Activated naive CD4-positive, alpha-beta T cell treated with anti-CD3 and anti-CD28 coated beads for 36 hours (primary cell): ENCODE measurements at regions not wholly inside any gene's neighbourhood (a gene's known extent, or its start where the extent isn't known, plus 50 kb on each side); places are given as distances from the start of the nearest gene placed in this dataset.

Source experiments
- CTCF ChIA-PET: fragments of 350-600 bp; sonication (Branson Sonifier 250); formaldehyde crosslinking; loops from one replicate; lab custom pipeline; 2021; ENCODE audit warnings: antibody characterized with exemption; lab: Charles Lee
- DNase-seq: peaks from one replicate; pipeline ENCODE4 v3.0.0-alpha.2; 2020
- H3K27ac Mint-ChIP-seq: one replicate; pipeline ENCODE4 v1.8.0; 2021; ENCODE audit warnings: mild to moderate bottlenecking, mixed read lengths
- H3K27me3 Mint-ChIP-seq: one replicate; pipeline ENCODE4 v1.8.0; 2021; ENCODE audit warnings: low read depth, mixed read lengths
- H3K36me3 Mint-ChIP-seq: one replicate; pipeline ENCODE4 v1.8.0; 2021; ENCODE audit warnings: low read depth, mixed read lengths
- H3K4me1 Mint-ChIP-seq: one replicate; pipeline ENCODE4 v1.8.0; 2021; ENCODE audit warnings: low read depth, mixed read lengths
- H3K4me3 Mint-ChIP-seq: one replicate; pipeline ENCODE4 v1.8.0; 2021; ENCODE audit warnings: mild to moderate bottlenecking, moderate library complexity, mixed read lengths
- H3K9me3 Mint-ChIP-seq: one replicate; pipeline ENCODE4 v1.8.0; 2021; ENCODE audit warnings: mixed read lengths
- intact Hi-C: fragments of 100-400 bp; cut with micrococcal nuclease; formaldehyde crosslinking; loops from one replicate; pipeline ENCODE4 v1.15.1; 2023

DNA sequence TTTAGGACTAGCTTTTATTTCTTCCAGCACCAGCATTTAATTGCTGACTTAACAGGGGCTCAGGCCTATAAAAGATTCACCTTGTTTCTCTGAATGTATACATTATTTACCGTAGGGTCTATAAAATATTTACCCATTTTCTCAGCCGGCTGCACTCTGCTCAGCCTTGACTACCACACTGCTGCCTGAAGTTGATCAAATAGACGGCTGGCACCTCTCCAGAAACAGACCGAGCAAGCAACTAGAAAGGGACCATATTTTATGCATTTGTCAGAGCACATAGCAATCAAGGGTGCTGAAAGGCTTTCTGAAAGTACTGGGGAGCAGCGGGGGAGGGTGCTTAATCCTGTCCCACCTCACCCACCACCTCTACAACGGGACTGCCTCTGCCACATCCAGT lies 64.7 kb upstream of the FGGY start:
- Mint-ChIP-seq H3K27me3 (no peaks in the 10 kb centered on the region), H3K36me3 (no peaks in the 10 kb centered on the region), H3K4me1 (no peaks in the 10 kb centered on the region), H3K4me3 (no peak overlapping the region), H3K27ac (no peak overlapping the region), H3K9me3 (no peaks in the 10 kb centered on the region)
- CTCF ChIA-PET: no interaction called here
- intact Hi-C loops: no loop called here
- no peak for DNase-seq

DNA sequence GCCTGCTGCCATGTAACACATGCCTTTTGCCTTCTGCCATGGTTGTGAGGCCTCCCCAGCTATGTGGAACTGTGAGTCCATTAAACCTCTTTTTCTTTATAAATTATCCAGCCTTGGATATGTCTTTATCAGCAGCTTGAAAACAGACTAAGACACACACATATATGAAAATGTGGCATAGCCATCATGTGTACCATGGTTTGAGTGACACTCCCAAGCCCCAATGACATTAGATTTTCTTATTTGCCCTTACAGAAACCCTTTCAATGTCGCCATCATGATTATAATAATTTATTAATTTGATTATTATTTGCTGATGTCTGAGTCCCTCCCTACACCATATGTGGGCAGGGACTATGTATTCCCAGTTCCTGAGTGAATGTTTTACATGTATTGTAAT lies 63.5 kb upstream of the FGGY start:
- H3K27me3 Mint-ChIP-seq: no peaks in the 10 kb centered on the region
- intact Hi-C loops: no loop called here
- CTCF ChIA-PET: no interaction called here
- no peak overlapping the region for H3K4me3 Mint-ChIP-seq
- H3K27ac Mint-ChIP-seq: no peak overlapping the region
- H3K9me3 Mint-ChIP-seq: no peaks in the 10 kb centered on the region
- no peaks in the 10 kb centered on the region for H3K4me1 Mint-ChIP-seq
- no peaks in the 10 kb centered on the region for H3K36me3 Mint-ChIP-seq
- DNase-seq: no peak

DNA sequence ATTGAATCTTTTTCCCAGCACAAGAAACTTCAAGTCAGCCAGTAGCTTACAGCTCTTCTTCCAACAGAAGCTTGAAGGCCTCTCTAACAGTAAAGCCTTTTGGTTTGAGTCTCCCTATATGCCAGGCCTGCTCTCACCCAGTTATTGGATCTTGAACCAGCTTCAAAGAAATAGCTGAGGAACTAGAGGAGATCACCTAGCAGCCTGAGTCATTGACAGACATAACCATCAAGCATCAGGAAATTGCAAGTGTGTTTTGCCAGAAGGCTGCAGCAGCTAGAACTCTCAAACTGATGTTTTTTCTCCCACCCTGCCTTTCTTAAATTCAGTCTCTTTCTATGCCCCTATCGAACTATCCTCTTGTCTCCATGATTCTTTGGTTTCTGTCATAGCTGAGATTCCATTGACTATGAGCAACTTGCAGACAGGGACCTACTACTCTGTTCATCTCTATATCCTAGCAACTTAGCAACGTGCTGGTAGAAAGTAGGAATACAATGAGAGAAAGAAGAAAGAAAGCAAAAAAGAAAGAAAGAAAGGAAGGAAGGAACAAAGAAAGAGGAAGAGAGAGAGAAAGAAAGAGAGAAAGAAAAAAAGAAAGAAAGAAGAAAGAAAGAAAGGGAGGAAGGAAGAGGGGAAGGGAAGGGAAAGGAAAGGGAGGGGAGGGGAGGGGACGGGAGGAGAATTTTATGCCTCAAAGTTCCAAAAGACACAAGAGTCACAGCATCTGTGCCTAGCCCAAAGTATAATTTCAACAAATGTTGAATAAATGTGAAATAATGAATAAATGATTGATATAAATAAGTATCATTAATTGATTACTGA lies 60.0 kb upstream of the FGGY start:
- H3K36me3 Mint-ChIP-seq: no peaks in the 10 kb centered on the region

DNA sequence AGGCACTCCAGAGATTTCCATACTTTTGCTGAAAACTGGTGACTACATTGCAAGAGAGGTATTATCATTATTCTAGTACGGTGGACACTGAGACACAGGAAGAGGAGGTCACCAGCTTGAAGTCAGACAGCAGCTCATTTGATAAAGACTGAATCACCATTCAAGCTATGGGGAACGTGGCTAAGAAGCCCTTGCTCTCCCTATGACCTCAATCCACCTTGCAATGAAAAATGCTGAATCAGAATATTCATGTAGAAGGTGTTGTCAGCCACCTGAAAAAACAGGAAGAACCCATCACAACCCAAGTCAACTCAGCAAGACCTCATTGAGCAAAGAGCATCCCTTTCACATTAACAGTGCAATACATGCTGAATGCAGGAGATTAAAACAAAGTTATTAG lies 59.0 kb upstream of the FGGY start:
- Mint-ChIP-seq H3K9me3 (no peaks in the 10 kb centered on the region), H3K4me3 (no peak overlapping the region), H3K27ac (no peak overlapping the region), H3K36me3 (no peaks in the 10 kb centered on the region), H3K27me3 (no peaks in the 10 kb centered on the region), H3K4me1 (no peaks in the 10 kb centered on the region)
- CTCF ChIA-PET: no interaction called here
- intact Hi-C loops: no loop called here
- DNase-seq: no peak

More for the DNA sequence above, 60.0 kb upstream of the FGGY start:
- intact Hi-C loops: no loop called here
- no peak for DNase-seq
- CTCF ChIA-PET: no interaction called here
- no peaks in the 10 kb centered on the region for H3K9me3 Mint-ChIP-seq
- no peak overlapping the region for H3K4me3 Mint-ChIP-seq
- no peaks in the 10 kb centered on the region for H3K27me3 Mint-ChIP-seq
- H3K4me1 Mint-ChIP-seq: no peaks in the 10 kb centered on the region
- no peak overlapping the region for H3K27ac Mint-ChIP-seq

DNA sequence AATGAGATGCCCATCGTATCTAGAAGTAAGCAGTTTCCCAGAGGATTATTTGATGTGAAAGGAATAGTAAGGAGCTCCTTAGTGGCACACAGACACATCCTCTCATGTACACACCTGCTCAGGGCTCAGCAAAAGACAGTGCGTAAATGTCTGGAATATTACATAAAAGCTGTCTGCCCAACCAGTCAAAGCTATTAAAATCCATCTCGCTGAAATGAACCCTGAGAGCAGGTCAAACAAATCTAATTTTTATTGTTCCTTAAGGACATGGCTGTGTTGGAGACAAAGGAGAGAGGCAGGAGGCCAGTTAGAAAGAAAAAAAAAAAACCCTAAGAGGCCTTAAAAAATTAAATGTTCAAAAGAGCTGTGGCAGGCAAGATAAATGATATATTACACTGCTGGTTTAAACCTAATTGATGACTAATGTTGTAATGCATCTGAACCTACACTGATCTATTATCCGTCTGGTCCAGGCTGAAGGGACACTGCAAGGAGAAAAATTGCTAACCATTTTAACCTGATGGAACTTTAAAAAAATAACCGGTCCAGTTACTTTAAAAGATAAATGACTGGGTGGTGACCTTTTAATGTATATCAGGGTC lies 58.5 kb upstream of the FGGY start:
- H3K4me3 Mint-ChIP-seq: no peak overlapping the region
- no peak overlapping the region for H3K27ac Mint-ChIP-seq
- no peak for DNase-seq
- H3K36me3 Mint-ChIP-seq: no peaks in the 10 kb centered on the region
- no peaks in the 10 kb centered on the region for H3K9me3 Mint-ChIP-seq
- CTCF ChIA-PET: no interaction called here
- intact Hi-C loops: no loop called here
- no peaks in the 10 kb centered on the region for H3K4me1 Mint-ChIP-seq
- no peaks in the 10 kb centered on the region for H3K27me3 Mint-ChIP-seq

DNA sequence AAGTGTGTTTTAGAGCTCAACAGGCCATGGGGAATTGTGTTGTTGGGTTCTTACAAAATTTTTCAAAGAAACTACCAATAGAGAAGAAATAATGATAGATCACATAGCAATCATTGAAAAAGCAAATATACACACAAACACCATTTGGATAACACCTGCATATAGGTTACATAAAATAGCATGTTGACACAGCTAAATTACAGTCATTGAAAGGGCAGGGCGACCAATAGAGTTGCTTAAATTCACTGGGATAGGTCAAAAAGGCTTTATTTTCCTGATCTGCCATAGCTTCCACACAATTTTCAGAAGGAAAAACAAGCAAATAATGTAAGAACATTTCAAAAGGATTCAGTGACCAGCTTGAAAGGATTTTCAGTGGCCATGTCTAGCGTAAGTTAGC lies 57.9 kb upstream of the FGGY start:
- Mint-ChIP-seq H3K36me3 (no peaks in the 10 kb centered on the region), H3K27ac (no peak overlapping the region), H3K4me1 (no peaks in the 10 kb centered on the region), H3K27me3 (no peaks in the 10 kb centered on the region), H3K4me3 (no peak overlapping the region), H3K9me3 (no peaks in the 10 kb centered on the region)
- CTCF ChIA-PET: no interaction called here
- intact Hi-C loops: no loop called here
- DNase-seq: no peak

DNA sequence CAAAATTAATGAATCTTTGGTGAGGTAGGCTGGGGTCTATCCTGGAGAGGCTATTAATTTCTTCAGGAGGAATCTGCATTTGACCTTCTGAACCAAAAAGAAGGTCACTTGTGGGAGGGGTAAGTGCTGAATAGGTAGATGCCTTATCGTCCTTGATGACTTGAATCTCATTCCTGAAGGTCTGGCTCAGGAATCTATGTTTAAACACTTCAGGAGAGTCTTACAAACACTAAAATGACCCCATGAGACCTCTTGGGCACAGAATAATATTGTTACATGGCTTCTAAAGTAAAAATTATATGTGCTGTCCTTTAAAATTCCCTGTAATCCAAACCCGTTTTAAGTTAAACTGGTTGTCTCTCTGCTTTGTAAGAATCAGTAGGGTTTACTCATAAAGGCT lies 55.0 kb upstream of the FGGY start:
- Mint-ChIP-seq H3K4me3 (no peak overlapping the region), H3K9me3 (peaks cover 7% of the 10 kb centered on the region), H3K27ac (no peak overlapping the region), H3K36me3 (no peaks in the 10 kb centered on the region), H3K27me3 (no peaks in the 10 kb centered on the region), H3K4me1 (no peaks in the 10 kb centered on the region)
- intact Hi-C loops: no loop called here
- CTCF ChIA-PET: no interaction called here
- DNase-seq: no peak

DNA sequence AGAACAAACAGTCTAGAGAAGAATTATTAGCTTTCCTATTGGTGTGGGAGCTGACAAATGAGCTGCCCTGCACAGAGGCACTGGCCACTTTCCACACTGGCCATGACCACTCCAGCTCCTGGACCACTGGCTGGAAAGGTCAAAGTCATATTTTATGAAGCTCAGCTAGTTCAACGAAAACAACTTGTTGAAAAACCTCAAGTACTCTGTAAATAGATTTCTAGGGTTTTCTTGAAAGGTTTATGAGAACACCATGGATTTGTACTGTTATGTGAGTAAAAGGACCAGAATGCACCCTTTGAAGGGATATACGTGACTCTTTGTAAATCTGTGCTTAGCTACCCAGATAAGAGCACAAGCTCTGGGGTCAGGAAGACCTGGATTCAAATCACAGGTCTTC lies 54.5 kb upstream of the FGGY start:
- H3K4me1 Mint-ChIP-seq: no peaks in the 10 kb centered on the region
- no peak for DNase-seq
- CTCF ChIA-PET: no interaction called here
- H3K9me3 Mint-ChIP-seq: peaks cover 10% of the 10 kb centered on the region
- no peaks in the 10 kb centered on the region for H3K36me3 Mint-ChIP-seq
- H3K27ac Mint-ChIP-seq: no peak overlapping the region
- no peaks in the 10 kb centered on the region for H3K27me3 Mint-ChIP-seq
- H3K4me3 Mint-ChIP-seq: no peak overlapping the region
- intact Hi-C loops: no loop called here

DNA sequence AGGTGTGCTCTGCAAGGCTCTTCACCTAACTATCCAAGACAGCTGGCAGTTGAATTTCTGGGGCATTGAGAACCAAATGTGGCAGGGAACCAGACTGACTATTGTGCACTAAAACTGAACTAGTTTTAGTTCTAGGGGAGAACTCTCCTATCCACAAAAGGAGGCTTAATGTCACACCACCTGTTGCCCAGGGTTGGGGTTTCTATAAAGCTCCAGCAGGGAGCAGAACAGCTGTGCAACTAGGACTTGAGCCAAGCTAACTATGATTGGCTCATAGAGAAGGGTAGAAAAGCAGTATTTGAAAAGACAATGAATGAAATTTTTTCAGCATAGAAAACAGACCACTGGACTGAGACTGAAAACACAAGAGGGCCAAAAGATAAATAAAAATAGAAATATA lies 53.3 kb upstream of the FGGY start:
- Mint-ChIP-seq H3K9me3 (peaks cover 10% of the 10 kb centered on the region), H3K4me1 (no peaks in the 10 kb centered on the region), H3K4me3 (no peak overlapping the region), H3K36me3 (no peaks in the 10 kb centered on the region), H3K27ac (no peak overlapping the region), H3K27me3 (no peaks in the 10 kb centered on the region)
- intact Hi-C loops: no loop called here
- no peak for DNase-seq
- CTCF ChIA-PET: no interaction called here

DNA sequence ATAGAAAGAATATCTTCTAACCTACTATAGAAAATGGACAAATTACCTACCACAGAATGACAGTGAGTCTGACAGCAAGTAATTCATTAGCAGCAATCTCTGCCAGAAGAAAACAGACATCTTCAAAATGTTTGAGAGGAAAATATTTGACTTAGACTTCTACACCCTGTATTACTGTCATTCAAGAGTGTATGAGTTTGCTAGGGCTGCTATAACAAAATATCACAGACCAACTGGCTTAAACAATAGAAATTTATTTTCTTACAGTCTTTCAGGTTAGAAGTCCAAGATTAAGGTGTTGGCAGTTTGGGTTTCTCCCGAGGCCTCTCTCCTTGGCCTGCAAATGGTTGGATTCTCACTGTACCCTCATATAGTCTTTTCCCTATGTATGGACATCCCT lies 52.9 kb upstream of the FGGY start:
- peaks cover 10% of the 10 kb centered on the region for H3K9me3 Mint-ChIP-seq
- DNase-seq: no peak
- intact Hi-C loops: no loop called here
- no peaks in the 10 kb centered on the region for H3K27me3 Mint-ChIP-seq
- H3K4me3 Mint-ChIP-seq: no peak overlapping the region
- no peaks in the 10 kb centered on the region for H3K4me1 Mint-ChIP-seq
- no peak overlapping the region for H3K27ac Mint-ChIP-seq
- CTCF ChIA-PET: no interaction called here
- H3K36me3 Mint-ChIP-seq: no peaks in the 10 kb centered on the region

DNA sequence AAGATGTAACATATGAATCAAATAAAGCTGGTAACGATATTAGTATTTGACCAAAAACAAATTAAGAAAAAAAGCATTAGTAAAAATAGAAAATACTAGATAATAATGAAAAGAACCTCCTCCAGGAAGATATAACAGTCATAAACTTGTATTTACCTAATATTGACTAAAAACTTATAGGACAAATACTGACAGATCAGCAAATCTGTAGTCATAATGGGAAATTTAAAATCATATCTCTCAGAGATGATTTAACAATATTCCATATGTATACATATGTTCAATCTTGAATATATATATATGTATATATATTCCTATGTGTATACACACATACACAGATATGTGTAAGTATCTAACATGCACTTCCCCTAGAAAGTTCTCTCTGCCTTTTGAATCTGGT lies 52.0 kb upstream of the FGGY start:
- no peak for DNase-seq
- Mint-ChIP-seq H3K27me3 (no peaks in the 10 kb centered on the region), H3K4me1 (no peaks in the 10 kb centered on the region), H3K27ac (no peak overlapping the region), H3K9me3 (peaks cover 10% of the 10 kb centered on the region), H3K4me3 (no peak overlapping the region), H3K36me3 (no peaks in the 10 kb centered on the region)
- CTCF ChIA-PET: interaction anchor here (0.7 kb wide), 1 partner anchor 511 kb away, joined by 3 read pairs; no protein-coding TSS in a partner anchor
- intact Hi-C loops: no loop called here
